ENCODE measurements at regions not wholly inside any gene's neighbourhood (a gene's known extent, or its start where the extent isn't known, plus 50 kb on each side); places are given as distances from the start of the nearest gene placed in this dataset.

DNA sequence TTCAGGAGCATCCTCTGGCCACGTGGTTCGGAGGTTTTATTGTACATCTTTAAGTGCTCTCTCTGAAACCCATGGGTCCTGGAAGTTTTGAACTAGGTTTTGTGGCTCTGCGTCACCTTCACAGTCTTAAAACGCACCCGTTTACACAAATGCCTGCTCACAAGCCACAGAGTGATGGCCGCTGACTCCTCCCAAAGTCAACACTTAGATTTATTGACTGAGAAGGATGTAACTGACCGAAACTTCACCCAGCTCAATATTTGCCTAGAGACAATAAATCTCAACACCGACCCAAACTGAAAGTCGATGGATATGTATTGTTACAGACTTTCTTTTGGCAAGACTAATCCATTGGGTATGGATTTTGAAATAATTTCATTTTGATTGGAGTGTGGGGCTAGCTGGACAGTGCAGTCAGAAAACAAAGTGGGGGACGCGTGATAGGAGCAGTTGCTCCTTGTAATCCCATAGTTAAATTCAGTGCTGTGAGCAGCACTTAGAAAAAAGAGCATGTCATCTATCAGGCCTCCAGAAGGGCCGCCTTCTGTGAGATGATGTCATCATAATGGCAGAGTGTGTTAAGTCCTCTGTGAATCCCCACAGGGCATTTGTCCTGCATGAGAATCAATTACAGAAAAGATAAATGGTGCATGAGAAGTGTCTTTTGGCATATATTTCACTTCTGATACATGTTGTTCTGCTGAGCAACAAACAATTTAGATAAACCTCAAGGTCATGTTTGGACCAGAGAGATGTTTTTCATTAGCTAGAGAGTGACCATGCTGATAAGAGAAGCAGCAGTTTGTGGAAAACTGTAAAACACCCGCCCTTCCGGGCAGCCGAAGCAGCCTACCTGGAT lies 183.7 kb downstream of the INO80D start:
- DNase-seq, result no peak

DNA sequence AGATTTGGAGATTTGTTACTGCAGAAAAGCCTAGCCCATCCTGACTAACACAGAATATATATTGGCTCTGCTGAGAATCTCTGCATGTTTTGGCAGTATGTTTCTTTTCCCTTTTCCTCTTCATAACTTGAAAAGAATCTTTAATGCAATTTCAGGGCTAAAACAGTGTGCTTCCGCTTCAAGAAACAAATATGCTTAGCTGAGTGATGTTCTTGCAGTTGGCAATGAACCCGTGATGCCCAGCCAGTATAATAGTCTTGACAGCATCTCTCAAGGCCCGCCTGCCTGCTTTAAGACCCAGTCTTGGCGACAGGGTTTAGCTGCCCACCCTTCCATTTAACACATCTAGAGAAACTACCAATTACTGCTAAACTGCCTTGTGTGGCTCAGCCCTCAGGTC lies 184.5 kb downstream of the INO80D start:
- no peak for DNase-seq

DNA sequence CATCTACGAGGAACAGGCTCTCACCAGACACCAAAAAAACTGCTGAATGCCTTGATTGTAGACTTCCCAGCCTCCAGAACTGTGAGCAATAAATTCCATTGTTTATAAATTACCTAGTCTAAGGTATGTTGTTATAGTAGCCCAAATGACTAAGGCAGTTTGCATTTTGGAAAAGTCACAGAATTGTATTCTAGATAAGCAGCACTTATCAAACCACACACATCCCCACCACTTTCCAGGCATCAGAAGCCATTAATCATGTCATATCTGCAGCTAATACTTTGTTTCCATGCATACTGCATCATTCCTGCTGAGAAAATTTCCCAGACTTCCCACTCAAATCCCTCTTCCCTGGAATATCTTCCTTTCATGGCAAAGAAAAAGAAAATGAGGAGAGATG lies 187.2 kb downstream of the INO80D start:
- DNase-seq, result no peak

DNA sequence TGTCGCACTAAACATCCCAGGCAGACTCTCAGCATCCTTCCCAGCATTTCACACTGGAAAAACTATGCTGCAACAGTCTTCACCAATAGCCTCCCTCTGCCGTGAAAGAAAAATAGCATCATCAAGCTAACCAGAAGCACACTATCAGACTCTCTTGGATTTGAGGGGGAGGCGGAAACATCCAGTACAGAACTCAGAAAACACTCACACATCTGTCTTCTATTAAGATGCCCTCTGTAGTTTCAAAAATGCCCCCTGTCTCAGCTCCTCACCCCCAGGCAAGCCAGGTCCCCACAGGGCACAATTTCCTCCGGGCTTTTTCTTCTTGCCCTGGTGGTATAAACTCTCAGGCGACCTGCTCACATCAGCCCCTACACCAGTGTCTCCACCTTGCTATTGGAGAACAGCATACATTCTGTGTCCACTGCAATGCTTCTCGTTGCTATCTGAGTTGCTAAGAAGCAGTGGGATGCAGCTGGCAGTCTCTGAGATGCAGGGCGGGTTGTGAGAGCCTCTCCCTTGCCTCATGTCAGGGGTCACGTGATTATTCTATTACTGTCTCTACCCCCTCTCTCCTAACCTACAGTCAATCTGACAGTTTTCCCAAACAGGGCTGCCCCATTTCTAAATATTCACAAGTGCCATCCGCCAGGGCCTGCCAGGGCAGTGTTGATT lies 189.9 kb downstream of the INO80D start:
- DNase-seq, result no peak

DNA sequence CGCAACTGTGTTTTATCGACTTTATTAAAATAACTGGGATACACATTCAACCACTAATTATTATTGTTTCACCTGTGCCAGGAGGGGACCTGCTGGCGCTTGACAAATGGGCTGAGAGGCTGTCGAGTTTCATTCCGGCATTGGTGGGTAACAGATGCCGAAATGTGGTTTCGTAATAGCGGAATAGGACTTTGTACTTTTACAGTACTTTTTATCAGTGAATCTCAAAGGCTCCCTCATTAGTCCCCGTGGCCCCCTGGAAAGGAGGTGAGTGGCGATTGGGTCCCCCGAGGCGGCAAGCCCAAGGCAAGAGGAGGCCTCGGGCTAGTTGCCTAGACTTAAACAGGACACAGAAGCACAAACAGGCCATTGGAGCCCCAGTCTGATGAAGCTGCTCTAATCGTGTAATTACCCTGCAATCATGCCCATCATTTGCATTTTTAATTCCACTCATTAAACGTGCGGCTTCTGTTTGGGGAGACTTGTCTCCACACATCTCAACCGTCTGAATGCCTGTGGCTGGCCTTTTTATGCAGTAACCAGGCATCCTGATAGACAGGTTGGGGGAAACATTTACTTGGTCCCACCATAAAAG lies 193.2 kb downstream of the INO80D start:
- no peak for DNase-seq

DNA sequence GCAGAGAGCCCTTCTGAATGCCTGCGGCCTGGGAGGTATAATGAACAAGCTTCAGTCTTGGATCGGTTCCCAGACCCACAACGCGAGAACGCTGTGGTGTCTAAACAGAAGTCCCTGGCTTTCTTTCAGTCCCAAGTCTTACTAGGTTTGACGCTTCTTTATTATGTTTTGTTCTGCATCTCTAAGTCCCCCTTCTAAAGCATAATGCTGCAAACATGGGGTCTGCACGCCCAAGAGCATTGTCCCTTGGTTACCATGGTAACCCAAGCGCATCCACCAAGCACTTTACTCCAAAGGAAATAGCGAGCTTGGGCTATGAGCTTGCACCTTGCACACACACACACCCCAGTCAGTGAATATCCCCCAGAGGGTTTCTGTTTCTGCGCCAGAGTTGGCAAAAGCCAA lies 193.7 kb downstream of the INO80D start:
- DNase-seq, result peak; percentile 53

DNA sequence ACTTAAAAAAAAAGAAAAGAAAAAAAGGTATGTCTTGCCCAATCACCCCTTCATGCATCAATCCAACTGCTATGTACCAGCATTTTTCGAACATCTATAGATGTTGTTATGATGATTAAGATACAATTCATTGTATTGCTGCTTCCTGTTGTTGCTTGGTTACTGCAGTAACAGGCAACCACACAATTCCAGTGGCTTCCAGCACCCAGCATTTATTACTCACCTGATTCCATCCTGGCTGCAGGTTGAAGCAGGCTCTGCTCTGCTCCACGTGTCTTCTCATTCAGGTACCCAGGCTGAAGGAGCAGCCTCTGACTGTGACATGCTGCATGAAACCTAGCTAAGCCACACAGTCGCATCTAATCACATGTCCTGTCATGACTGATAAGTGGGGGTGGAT lies 196.9 kb downstream of the INO80D start:
- no peak for DNase-seq

DNA sequence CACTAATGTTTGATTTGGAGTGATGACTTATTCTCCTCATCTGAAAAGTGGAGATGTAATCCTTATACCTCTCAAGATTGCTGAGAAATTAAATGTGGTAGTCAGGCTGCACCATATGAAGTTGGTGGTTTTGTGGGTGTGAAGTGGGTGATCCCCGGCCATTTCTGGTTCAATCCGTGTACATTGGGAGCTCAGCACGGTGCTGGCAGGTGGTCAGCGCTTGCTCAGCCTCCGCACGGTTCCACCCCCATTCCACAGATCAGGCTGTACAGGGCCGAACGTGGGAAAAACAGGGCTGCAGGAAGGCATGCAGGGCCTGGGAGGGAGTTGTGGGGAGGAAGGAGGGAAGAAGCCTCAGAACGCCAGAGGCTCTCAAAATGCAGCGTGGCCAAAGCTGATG lies 198.3 kb downstream of the INO80D start:
- no peak for DNase-seq

DNA sequence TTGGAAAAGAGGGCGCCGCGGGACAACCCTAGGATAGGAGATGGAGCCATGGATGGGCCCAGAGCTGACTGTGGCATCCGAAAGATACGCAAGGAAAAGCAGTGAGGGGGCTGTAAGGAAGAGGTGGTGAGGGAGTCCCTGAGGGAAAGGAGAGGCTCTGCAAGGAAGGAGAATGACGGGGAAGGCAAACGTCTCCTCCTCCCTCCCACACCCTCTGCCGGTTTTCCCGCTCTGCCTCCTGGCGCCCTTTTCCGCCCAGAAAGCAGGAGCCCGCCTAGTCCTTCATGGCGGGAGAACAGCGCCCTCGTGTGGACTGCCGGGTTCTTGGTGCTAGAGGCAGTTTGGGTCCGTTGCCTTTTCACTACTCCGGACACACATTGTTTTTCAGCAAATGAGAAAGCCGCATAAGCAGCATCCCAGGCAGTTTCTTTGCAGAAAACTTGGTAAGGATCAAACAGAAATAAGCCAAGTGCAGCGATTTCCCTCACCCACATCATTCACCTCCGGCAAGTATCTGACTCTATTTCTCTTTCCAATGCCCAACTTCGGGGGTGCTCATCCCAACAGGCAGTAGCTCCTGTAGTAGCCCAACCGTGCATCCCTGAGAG lies 200.4 kb downstream of the INO80D start:
- no peak for DNase-seq

DNA sequence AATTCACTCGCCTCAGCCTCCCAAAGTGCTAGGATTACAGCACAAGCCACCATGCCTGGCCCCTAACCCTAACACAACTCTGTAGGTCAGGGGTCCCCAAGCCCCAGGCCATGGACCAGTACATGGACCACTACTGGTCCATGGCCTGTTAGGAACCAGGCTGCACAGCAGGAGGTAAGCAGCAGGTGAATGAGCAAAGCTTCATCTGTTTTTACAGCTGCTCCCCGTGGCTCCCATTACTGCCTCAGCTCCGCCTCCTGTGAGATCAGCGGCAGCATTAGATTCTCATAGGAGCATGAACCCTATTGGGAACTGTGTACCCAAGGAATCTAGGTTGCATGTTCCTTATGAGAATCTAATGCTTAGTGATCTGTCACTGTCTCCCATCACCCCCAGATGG lies 201.7 kb downstream of the NRP2 start:
- no peak for DNase-seq

DNA sequence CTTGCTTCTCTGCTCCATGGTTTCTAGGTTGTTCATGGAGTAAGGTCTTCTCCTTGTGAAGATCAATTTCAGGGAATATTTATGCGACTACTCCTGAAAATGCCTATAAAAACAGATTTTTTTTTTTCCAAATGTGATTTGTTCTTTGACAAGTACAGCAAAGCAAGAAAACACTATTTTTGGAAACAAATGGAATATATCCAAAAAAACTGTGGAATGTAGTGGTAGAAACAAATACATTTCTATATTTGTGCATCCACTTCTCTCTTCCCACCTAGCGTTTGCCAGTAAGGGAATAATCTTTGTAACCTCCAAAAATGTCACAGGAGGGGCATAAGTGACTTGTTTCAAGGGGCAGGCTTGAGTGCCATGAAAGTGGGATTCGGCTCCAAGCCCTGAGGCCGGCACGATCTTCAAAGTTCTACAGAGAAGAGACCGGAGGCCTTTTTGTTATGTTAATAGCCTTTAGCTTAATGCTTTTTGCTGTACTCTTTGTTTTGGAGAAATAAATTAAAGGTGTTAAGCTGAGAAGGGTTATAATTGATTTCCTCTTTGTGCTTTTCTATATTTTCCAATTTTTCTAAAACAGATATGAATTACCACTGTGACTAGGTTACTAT lies 200.6 kb downstream of the NRP2 start:
- no peak for DNase-seq

DNA sequence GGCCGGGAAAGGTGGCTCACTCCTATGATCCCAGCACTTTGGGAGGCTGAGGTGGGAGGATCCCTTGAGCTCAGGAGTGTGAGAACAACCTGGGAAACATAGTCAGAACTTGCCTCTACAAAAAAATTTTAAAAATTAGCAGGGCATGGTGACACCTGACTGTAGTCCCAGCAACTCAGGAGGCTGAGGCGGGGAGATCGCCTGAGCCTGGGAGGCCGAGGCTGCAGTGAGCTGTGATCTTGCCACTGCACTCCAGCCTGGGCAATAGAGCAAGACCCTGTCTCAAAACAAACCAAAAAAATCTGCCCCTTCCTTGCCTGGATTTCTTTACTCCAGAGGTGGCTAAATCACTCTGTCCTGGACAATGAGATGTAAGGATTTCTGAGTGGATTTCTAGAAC lies 197.7 kb downstream of the NRP2 start:
- DNase-seq, result no peak

DNA sequence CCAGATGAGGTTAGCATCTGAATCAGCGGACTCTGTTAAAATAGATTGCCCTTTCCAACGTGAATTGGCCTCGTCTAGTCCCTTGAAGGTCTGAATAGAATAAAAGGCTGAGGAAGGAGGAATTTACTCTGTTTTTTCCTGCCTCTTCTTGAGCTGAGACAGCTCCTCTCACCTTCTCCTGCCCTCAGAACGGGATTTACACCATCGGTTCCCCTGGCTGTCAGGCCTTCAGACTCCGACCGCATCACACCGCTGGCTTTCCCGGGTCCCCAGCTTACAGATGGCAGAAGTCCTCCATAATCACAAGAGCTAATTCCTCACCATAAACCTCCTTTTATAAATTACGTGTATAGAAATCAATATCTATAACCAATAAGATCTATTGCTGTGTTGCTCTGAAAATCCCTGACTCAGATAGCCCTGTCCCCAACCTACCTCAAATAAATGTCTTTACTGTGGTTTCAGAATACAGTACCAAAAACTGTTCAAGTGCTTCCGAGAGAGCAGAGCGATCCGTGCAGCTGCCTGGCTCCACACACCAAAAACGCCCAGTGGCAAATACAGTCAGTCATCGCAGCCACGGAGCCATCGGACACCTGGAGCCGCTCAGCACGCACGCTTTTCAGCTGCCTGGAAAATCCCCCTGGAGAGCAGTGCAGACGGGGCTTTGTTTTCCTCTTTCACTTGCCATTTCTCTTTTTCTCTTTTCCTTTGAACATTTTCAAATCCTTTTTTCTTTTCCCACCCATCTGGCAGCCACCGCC lies 196.9 kb downstream of the NRP2 start:
- DNase-seq, result peak; percentile 71

DNA sequence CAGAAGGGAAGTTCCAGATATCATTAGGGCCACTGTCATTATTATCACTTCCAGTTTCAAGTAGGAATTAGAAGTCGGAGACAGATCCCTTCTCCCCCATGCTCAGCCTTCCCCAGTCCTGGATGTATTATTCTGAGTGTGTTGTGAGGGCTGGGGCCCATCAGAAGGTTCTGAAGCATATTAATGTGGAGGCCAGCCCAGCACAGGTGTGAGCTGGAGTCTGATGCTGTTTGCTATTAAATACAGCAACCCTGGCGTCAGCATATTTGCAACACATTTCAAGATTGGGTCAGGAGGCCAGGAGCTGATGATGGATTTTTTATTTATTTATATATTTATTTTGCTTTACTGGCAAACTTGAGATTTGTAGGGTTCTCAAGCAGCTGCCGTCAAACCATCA lies 195.2 kb downstream of the NRP2 start:
- DNase-seq, result no peak

DNA sequence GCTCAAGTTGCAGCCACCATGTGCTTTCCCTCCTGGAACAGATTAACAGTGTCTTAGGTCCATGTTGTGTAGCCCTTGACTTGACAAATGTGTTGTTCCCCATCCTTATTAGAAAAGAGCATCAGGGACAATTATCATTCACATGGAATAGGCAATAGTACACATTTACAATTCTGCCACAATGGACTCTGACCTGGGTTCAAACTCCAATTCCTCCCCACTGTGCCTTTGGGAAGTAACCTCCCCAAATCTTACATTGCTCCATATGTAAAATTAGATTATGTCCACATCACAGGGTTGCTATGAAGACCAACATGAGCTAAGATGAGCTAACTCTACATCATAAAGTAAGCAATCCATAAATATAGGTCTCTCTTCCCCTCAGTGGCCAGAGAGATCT lies 193.8 kb downstream of the NRP2 start:
- DNase-seq, result no peak

DNA sequence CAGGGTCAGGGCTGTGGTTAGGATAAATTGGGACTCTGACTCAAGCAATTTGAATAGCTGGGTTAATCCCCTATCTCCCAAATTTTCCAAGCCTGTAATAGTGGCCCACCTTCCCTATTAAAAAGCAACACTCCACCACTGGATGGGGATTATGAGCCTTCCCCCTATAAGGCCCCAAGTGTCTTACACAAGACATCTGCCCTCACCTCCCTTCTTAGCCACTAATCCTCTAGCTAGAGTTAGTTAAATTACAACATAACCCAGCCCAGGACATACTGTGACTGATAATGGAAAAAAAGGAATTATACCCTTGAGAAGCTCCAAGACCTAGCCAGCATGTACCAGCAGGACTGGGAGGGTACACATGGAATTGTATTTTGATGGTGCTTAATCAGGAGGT lies 190.4 kb downstream of the NRP2 start:
- no peak for DNase-seq

DNA sequence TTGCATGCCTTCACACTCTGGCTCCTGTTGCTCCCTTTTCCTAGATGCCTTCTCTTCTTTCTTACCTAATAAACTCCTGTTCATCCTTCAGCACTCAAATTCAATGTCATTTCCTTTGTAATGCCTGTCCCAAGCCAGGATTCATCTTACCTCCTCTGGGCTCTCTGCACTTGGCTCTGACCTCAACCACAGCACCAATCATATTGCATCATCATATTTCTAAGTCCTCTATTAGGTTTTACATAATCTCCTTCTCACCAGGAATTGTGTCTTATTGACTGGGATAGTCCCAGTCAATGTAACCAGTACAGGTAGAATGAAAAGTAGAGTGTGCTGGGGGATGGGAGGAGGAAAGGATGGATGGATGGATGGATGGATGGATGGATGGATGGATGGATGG lies 187.1 kb downstream of the NRP2 start:
- no peak for DNase-seq

DNA sequence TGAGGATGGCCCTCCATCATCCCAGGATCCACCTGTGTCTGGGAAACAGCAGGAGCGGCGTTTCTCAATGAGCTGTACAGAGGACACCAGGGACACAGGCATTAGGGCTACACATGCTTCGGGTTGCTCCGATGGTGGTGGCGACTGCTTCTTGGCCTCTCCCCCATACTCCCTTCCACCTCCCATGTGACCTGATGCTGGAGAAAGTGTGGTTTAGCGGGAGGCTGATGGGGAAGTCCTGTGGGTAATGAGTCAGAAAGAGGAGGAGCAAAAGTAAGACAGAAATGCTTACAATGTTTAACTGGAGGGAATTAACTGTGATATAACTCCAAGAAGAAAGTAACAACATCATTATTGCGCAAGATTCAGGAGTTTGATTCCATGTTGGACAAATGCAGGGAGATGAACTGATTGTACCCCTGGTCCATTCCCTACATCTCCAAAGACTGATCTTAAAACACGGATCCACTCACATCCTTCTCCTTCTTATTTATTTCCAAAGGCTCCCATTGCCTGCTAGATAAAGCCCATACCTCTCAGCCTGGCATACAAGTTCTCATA lies 186.6 kb downstream of the NRP2 start:
- no peak for DNase-seq

DNA sequence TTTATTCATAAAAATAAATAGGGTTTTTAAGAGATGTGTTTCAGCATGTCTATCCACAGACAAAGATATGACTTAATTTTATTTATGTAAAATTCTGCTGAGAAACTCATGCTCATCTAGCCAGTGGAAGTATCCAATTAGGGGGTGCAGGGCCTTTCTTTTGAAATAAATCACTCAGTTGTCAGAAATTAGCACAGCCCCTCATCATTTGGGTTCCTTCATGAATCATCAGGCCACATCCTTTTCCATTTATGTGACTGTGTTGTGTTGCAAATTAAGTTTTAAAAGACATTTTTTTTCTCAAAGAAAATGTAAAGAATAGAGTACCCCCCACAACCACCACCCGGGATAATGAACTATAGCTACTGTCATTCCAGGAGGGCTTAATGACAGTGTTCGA lies 185.8 kb downstream of the NRP2 start:
- no peak for DNase-seq

DNA sequence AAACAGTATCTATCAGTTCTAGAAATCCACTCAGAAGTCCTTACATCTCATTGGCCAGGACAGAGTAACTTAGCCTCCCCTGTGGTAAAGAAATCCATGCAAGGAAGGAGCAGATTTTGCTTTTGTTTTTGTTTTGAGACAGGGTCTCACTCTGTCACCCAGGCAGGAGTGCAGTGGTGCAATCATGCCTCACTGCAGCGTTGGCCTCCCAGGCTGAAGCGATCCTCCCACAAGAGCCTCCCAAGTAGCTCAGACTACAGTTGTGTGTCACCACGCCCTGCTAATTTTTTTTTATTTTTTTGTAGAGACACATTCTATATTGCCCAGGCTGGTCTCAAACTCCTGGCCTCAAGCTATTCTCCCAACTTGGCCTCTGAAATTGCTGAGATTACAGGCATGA lies 185.1 kb downstream of the NRP2 start:
- DNase-seq, result no peak

DNA sequence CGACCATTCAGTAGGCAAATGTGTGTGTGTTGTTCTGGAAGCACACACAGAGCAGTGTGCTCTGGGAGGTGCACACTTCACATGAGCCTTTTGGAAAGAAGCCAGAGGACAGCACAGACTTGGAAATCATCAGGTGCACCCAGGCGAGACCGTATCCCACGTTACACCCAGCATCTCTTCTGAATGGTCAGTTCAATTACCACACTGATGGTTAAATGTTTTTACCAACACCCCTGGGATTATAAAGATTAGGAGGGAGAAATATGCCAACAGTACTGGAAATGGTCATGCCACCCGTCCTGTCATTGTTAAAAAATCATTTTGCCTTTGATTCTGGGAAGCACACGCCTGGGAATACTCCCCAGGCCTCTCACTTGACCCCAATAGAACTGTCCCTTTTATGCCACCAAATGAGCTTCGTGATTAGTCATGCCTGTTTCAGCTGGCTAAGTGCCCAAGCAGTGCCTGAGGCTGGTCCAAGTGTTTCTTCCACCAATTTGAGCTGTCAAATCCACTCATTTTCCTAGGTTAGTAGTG lies 183.7 kb downstream of the NRP2 start:
- DNase-seq, result no peak

DNA sequence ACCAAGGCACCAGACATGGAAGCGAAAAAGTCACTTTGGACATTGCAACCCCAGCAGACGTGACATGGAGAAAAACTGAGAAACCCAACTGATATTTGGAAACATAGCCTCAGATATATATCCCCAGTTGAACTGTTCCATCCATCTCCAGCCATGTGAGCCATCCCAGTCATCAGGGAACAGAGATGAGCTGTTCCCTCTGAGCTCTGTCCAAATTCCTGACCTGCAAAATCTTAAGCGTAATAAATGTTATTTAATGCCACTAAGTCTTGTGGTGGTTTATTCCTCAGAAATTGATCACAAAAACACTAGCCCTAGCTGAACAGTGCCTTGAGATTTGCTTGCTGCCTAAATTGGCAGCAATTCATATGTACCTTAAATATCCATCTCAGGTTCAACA lies 182.8 kb downstream of the NRP2 start:
- DNase-seq, result no peak

Data from NCI-H2107 (cell line).